ENCODE measurements at regions not wholly inside any gene's neighbourhood (a gene's known extent, or its start where the extent isn't known, plus 50 kb on each side); places are given as distances from the start of the nearest gene placed in this dataset.

GRCh38 chr1:79613046-79613445 is 606.5 kb upstream of the ADGRL4 start:
- H3K27me3 ChIP-seq (replicated peaks in 1 of 7) = no peaks in the 10 kb centered on the region

DNA sequence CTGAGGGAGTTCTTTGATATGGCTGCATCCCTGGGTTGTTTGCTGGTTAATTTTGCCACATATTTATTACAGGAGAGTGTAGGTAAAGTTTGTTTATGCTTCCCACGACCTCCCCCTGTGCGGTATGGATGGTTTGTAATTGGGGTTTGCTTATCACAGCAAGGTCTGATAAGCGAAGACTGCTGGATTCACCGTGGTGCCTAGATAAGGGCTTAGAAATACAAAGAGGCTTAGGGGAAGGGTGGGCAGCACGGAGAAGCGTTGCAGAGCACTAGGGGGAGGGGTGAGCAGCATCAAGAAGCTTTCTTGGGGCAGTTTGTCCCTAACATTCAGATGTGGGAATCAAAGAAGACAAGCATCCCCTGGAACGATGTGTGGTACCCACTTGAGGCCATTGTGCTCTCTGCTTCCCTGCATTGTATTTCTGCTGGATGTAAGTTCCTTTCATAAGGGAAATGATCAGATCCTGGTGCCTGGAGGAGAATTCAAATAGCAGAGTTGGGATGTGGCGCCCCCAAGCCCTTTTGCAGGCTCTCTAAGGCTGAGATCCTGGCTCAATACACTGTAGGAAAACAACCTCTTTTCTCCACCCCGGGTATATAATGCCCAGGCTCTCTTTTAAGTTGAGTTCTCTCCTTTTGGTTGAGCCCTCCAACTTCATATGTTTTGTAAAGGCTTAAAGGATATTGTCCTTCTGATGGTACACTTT is 598.1 kb upstream of the ADGRL4 start:
- intact Hi-C loops (cut with DNase I; ENCODE audit: low total_unique reads) = no loop called here
- WGBS, 5 donors = 45 to 52% (median 50%) methylated on average over 9 of the region's 9 CpGs
- DNase-seq = no peak
- Histone ChIP-seq H3K4me3 (no peak overlapping the region), H3K9me3 (peaks cover 0 to 13% (median 6%) of the 10 kb centered on the region in 8 donors), H3K27me3 (replicated peaks in 1 of 7) (no peaks in the 10 kb centered on the region), H3K36me3 (no peaks in the 10 kb centered on the region), H3K4me1 (no peaks in the 10 kb centered on the region), H3K27ac (no peak overlapping the region)
- TF ChIP-seq POLR2A (IDR thresholded peaks at IDR 0.05) = no peak
- no peak for TF ChIP-seq POLR2AphosphoS5 (IDR thresholded peaks at IDR 0.05)
- TF ChIP-seq, protein P1, sequence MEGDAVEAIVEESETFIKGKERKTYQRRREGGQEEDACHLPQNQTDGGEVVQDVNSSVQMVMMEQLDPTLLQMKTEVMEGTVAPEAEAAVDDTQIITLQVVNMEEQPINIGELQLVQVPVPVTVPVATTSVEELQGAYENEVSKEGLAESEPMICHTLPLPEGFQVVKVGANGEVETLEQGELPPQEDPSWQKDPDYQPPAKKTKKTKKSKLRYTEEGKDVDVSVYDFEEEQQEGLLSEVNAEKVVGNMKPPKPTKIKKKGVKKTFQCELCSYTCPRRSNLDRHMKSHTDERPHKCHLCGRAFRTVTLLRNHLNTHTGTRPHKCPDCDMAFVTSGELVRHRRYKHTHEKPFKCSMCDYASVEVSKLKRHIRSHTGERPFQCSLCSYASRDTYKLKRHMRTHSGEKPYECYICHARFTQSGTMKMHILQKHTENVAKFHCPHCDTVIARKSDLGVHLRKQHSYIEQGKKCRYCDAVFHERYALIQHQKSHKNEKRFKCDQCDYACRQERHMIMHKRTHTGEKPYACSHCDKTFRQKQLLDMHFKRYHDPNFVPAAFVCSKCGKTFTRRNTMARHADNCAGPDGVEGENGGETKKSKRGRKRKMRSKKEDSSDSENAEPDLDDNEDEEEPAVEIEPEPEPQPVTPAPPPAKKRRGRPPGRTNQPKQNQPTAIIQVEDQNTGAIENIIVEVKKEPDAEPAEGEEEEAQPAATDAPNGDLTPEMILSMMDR (IDR thresholded peaks at IDR 0.05 in 8 of 11, conservative IDR thresholded peaks at IDR 0.05 in 3 of 11) = no peak

More at GRCh38 chr1:79613046-79613445, 606.5 kb upstream of the ADGRL4 start:
- peaks cover 0 to 14% (median 0%) of the 10 kb centered on the region in 8 donors for H3K9me3 ChIP-seq
- no peak overlapping the region for H3K4me3 ChIP-seq
- no peaks in the 10 kb centered on the region for H3K36me3 ChIP-seq
- no peak for DNase-seq
- no peaks in the 10 kb centered on the region for H3K4me1 ChIP-seq
- no peak overlapping the region for H3K27ac ChIP-seq
- TF ChIP-seq POLR2A (IDR thresholded peaks at IDR 0.05) (no peak), POLR2AphosphoS5 (IDR thresholded peaks at IDR 0.05) (no peak)
- TF ChIP-seq, protein P1 (IDR thresholded peaks at IDR 0.05 in 8 of 11, conservative IDR thresholded peaks at IDR 0.05 in 3 of 11) = no peak
- WGBS, 5 donors = 0 to 86% (median 45%) methylated on average over 1 of the region's 1 CpG
- intact Hi-C loops (cut with DNase I; ENCODE audit: low total_unique reads) = no loop called here

DNA sequence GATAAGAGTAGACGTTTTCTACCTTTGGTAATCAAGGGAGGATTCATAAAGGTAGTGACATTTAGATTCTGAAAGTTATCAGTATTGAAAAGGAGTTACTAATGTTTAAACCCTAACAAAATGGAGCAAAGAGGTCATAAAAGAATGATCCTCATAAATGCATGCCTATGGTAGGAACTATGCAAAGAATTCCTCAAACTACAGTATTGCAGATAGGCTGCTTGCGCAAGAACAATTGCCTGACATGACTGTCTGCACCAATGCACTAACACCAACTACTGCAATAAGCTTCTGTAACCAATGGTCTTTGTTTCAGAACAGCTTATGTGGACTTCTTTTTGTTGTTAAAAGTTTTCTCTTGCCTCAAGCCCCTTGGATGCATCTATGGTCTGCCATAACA is 597.3 kb upstream of the ADGRL4 start:
- no peak for DNase-seq
- intact Hi-C loops (cut with DNase I; ENCODE audit: low total_unique reads) = no loop called here
- Histone ChIP-seq H3K27ac (no peak overlapping the region), H3K9me3 (peaks cover 0 to 13% (median 6%) of the 10 kb centered on the region in 8 donors), H3K4me1 (no peaks in the 10 kb centered on the region), H3K27me3 (replicated peaks in 1 of 7) (no peaks in the 10 kb centered on the region), H3K36me3 (no peaks in the 10 kb centered on the region), H3K4me3 (no peak overlapping the region)
- 69 to 84% (median 77%) methylated on average over 2 of the region's 2 CpGs for WGBS, 5 donors
- TF ChIP-seq POLR2AphosphoS5 (IDR thresholded peaks at IDR 0.05) = no peak
- no peak for TF ChIP-seq POLR2A (IDR thresholded peaks at IDR 0.05)
- TF ChIP-seq, protein P1 (IDR thresholded peaks at IDR 0.05 in 8 of 11, conservative IDR thresholded peaks at IDR 0.05 in 3 of 11) = no peak

- H3K9me3 ChIP-seq = peaks cover 0 to 13% (median 6%) of the 10 kb centered on the region in 8 donors
- H3K36me3 ChIP-seq = no peaks in the 10 kb centered on the region
- DNase-seq = no peak
- WGBS, 5 donors = 73 to 95% (median 81%) methylated on average over 2 of the region's 2 CpGs
- H3K4me3 ChIP-seq = no peak overlapping the region
- H3K27me3 ChIP-seq (replicated peaks in 1 of 7) = no peaks in the 10 kb centered on the region
- no peaks in the 10 kb centered on the region for H3K4me1 ChIP-seq
- intact Hi-C loops (cut with DNase I; ENCODE audit: low total_unique reads) = no loop called here
- no peak overlapping the region for H3K27ac ChIP-seq
- TF ChIP-seq, protein P1 (IDR thresholded peaks at IDR 0.05 in 8 of 11, conservative IDR thresholded peaks at IDR 0.05 in 3 of 11) = no peak
- TF ChIP-seq POLR2A (IDR thresholded peaks at IDR 0.05) (no peak), POLR2AphosphoS5 (IDR thresholded peaks at IDR 0.05) (no peak)
These were observed 592.7 kb upstream of the ADGRL4 start for GRCh38 chr1:79599257-79599656.
